Common myeloid progenitor, CD34-positive (primary cell): ENCODE measurements at regions not wholly inside any gene's neighbourhood (a gene's known extent, or its start where the extent isn't known, plus 50 kb on each side); places are given as distances from the start of the nearest gene placed in this dataset.

Source experiments
- CTCF ChIA-PET: fragments of 350-600 bp; sonication (Branson Sonifier 250); formaldehyde crosslinking; loops from one replicate; lab custom pipeline; 2021; ENCODE audit warnings: antibody characterized with exemption; lab: Charles Lee
- POLR2A ChIA-PET: fragments of 350-600 bp; sonication (Branson Sonifier 250); formaldehyde crosslinking; loops from one replicate; lab custom pipeline; 2021; ENCODE audit warnings: antibody characterized with exemption; lab: Charles Lee
- DNase-seq, 3 donors: peaks; one replicate each; pipeline versions ENCODE4 v3.0.0 to v3.0.0-alpha.2; 2013
- H3K27ac ChIP-seq, 2 experiments: 1 replicate in 1 of 2; 2 replicates in 1 of 2; pipeline ENCODE4 v1.7.0; 2013; ENCODE audit warnings: inconsistent platforms in 2 of 2, low read length in 2 of 2, mild to moderate bottlenecking in 2 of 2, low read depth in 1 of 2, moderate library complexity in 1 of 2; ENCODE audit not compliant: severe bottlenecking in 2 of 2, insufficient read depth in 1 of 2, poor library complexity in 1 of 2
- H3K27me3 ChIP-seq, 5 experiments: replicated peaks in 2 of 5; 1 replicate in 3 of 5; 2 replicates in 2 of 5; pipeline versions ENCODE4 v1.6.1 to v1.7.0; 2013; ENCODE audit warnings: low read length in 4 of 5, mild to moderate bottlenecking in 2 of 5, moderate library complexity in 2 of 5, inconsistent platforms in 1 of 5; ENCODE audit not compliant: insufficient read depth in 5 of 5, control insufficient read depth in 4 of 5
- H3K36me3 ChIP-seq, 4 experiments: 1 replicate in 2 of 4; 2 replicates in 2 of 4; pipeline versions ENCODE4 v1.6.1 to v1.7.0; 2013; ENCODE audit warnings: low read length in 3 of 4, control low read depth in 1 of 4, mild to moderate bottlenecking in 1 of 4; ENCODE audit not compliant: control insufficient read depth in 4 of 4, insufficient read depth in 4 of 4
- H3K4me1 ChIP-seq, 4 experiments: 1 replicate in 3 of 4; 2 replicates in 1 of 4; pipeline versions ENCODE4 v1.6.1 to v1.7.1; 2013; ENCODE audit warnings: low read length in 3 of 4, mild to moderate bottlenecking in 3 of 4, control low read depth in 1 of 4, inconsistent platforms in 1 of 4, moderate library complexity in 1 of 4; ENCODE audit not compliant: control insufficient read depth in 4 of 4, insufficient read depth in 4 of 4; ENCODE audit errors: control extremely low read depth in 1 of 4
- H3K4me3 ChIP-seq, 7 experiments: 1 replicate in 4 of 7; 2 replicates in 3 of 7; pipeline versions ENCODE4 v1.5.1 to v1.7.0; 2013; ENCODE audit warnings: mild to moderate bottlenecking in 7 of 7, low read length in 6 of 7, moderate library complexity in 6 of 7, inconsistent platforms in 2 of 7, low read depth in 2 of 7, control low read depth in 1 of 7; ENCODE audit not compliant: insufficient read depth in 4 of 7, control insufficient read depth in 1 of 7; ENCODE audit errors: extremely low read depth in 1 of 7
- H3K9me3 ChIP-seq, 5 experiments: 1 replicate in 4 of 5; 2 replicates in 1 of 5; pipeline versions ENCODE4 v1.6.1 to v1.7.1; 2013; ENCODE audit warnings: low read length in 4 of 5, mild to moderate bottlenecking in 2 of 5, inconsistent platforms in 1 of 5, low read depth in 1 of 5, moderate library complexity in 1 of 5; ENCODE audit not compliant: control insufficient read depth in 4 of 5, insufficient read depth in 2 of 5; ENCODE audit errors: control extremely low read depth in 1 of 5
- WGBS: methylation state at CpG from one replicate; pipeline ENCODE4 v1.1.5; 2013; ENCODE audit not compliant: insufficient coverage; 5-methylcytosine and 5-hydroxymethylcytosine counted together

DNA sequence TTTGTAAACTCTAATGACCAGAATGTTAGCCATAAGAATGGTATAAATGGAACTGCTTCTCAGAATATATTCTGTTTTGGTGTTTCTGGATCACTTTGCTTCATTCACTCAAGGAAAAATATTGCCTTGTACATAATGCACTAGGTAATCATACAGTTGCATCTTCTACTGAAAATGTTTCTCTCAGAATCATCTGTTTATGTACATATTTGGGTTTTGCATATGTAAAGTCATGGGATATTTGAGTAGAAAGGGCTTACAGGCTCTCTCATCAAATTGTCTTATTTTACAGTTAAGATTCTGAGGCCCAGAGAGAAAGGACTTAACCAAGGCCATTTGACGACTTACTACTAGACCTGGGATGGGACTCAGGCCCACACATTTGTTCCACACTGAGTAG lies 97.8 kb upstream of the PALM2AKAP2 start:
- Histone ChIP-seq H3K36me3 (no peaks in the 10 kb centered on the region), H3K4me3 (no peak overlapping the region), H3K27ac (no peak overlapping the region), H3K9me3 (peaks cover 0 to 10% (median 0%) of the 10 kb centered on the region in 5 experiments), H3K27me3 (peaks cover 0 to 11% (median 3%) of the 10 kb centered on the region in 5 experiments), H3K4me1 (no peaks in the 10 kb centered on the region)
- CTCF ChIA-PET: no interaction called here
- POLR2A ChIA-PET: no interaction called here
- no peak for DNase-seq
- WGBS: 100% methylated on average over 1 of the region's 1 CpG

DNA sequence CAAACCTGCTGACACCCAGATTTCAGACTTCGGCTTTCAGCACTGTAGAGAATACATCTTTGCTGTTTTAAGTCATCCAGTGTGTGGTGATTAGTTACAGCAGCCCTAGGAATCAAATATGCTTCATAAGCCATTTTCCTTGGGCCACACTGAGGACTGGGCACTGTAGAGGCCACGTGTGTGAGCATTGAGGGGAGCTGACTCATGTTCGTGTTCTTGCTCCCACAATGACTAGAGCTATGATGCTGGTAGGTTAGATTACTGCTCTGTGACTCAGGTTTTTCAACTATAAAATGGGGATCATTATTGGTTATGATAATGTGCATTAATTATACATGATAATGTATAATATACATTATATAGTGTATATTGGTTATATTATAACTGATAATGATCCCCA lies 96.5 kb upstream of the PALM2AKAP2 start:
- CTCF ChIA-PET: no interaction called here
- WGBS: no CpG with 5 or more reads among the region's 3 CpGs
- no peaks in the 10 kb centered on the region for H3K36me3 ChIP-seq
- DNase-seq: no peak
- peaks cover 0 to 8% (median 0%) of the 10 kb centered on the region in 5 experiments for H3K27me3 ChIP-seq
- no peak overlapping the region for H3K27ac ChIP-seq
- no peaks in the 10 kb centered on the region for H3K4me1 ChIP-seq
- H3K4me3 ChIP-seq: no peak overlapping the region
- POLR2A ChIA-PET: no interaction called here
- H3K9me3 ChIP-seq: peaks cover 0 to 10% (median 0%) of the 10 kb centered on the region in 5 experiments

DNA sequence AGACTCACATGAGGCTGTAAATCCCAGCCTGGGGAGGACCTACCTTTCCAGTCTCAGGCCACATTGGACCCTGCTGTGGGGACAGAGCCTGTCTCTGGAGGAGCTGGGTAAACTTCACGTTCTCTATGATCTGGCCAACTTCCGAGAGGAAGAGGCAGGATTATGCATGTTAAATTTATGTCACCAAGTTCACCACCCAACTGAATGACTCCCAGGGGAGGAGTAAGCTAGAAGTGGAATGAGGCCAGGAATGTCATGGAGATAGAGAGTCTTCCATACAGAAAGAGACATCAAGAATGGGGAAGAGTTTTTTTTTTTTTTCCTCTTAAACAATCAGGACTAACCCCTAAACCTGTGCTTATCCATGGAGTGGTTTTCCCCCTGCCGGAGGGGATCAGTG lies 90.3 kb upstream of the PALM2AKAP2 start:
- POLR2A ChIA-PET: no interaction called here
- WGBS: no CpG with 5 or more reads among the region's 3 CpGs

DNA sequence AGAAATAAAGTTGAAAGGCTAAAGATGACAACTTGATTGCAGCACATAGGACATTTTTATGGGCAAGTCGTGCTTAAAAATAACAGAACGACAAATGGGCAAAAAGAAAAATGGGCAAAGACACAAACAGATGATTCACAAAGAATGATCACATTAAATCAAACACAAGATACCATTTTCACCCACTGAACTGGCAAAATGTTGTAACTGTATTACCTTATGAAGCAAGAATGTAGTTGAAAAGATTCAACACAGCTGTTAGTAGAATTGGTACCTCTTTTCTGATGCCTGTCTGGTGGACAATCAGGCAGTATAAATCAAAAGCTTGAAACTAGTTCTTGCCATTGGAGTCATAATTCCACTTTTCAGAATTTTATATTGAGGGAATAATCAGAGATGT lies 81.0 kb upstream of the PALM2AKAP2 start:
- ChIA-PET POLR2A (no interaction called here), CTCF (no interaction called here)
- no peaks in the 10 kb centered on the region for H3K9me3 ChIP-seq
- H3K36me3 ChIP-seq: no peaks in the 10 kb centered on the region
- peaks cover 0 to 14% (median 3%) of the 10 kb centered on the region in 5 experiments for H3K27me3 ChIP-seq
- no CpG with 5 or more reads among the region's 2 CpGs for WGBS
- H3K27ac ChIP-seq: no peak overlapping the region
- H3K4me1 ChIP-seq: no peaks in the 10 kb centered on the region
- no peak for DNase-seq
- H3K4me3 ChIP-seq: no peak overlapping the region

More for the DNA sequence above, 90.3 kb upstream of the PALM2AKAP2 start:
- no peak for DNase-seq
- no peak overlapping the region for H3K27ac ChIP-seq
- no peak overlapping the region for H3K4me3 ChIP-seq
- H3K9me3 ChIP-seq: peaks cover 0 to 10% (median 0%) of the 10 kb centered on the region in 5 experiments
- no peaks in the 10 kb centered on the region for H3K4me1 ChIP-seq
- peaks cover 0 to 5% (median 0%) of the 10 kb centered on the region in 5 experiments for H3K27me3 ChIP-seq
- CTCF ChIA-PET: no interaction called here
- H3K36me3 ChIP-seq: no peaks in the 10 kb centered on the region

DNA sequence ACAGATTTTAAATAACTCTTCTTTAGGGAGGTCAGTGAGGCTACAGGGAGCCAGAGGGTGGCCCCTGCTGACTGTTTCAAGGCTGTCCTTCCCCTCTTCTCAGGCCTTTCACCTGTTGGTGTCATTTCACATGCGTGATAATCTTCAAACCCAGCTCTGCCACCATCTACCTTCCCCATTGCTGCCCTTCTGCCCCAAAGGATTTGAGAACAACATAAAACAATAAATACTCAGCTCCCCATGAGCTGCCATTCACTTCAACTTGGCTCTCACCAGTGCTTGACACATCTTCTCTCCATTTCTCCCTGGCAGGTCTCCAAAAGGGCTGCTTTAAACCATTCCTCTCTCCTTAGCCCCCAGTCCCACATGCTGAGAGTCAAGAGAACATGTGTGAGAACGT lies 75.5 kb upstream of the PALM2AKAP2 start:
- WGBS: 66% methylated on average over 2 of the region's 2 CpGs
- Histone ChIP-seq H3K27me3 (peaks cover 0 to 31% (median 16%) of the 10 kb centered on the region in 5 experiments), H3K27ac (no peak overlapping the region), H3K4me1 (no peaks in the 10 kb centered on the region), H3K4me3 (no peak overlapping the region), H3K9me3 (no peaks in the 10 kb centered on the region), H3K36me3 (no peaks in the 10 kb centered on the region)
- no peak for DNase-seq
- ChIA-PET CTCF (no interaction called here), POLR2A (no interaction called here)

DNA sequence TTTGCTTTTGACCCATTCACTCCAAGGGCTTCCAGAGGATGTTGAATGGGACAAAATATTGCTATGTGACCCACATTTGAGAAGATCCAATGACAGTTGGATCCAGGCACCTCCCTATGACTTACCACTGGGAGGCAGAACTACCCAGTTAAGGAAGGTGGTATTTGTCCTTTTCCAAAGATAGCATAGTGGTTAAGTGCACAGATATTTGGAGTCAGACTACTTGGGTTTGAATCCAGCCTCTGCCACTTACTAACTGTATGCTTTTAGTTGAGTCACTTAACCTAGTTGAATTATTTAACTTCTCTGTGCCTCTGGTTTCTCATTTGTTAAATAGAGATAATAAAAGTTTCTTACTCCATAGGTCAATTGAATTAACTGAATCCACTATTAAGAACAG lies 74.5 kb upstream of the PALM2AKAP2 start:
- no peak for DNase-seq
- no peak overlapping the region for H3K4me3 ChIP-seq
- H3K27me3 ChIP-seq: peaks cover 0 to 32% (median 16%) of the 10 kb centered on the region in 5 experiments
- H3K27ac ChIP-seq: no peak overlapping the region
- H3K9me3 ChIP-seq: no peaks in the 10 kb centered on the region
- ChIA-PET POLR2A (no interaction called here), CTCF (no interaction called here)
- no peaks in the 10 kb centered on the region for H3K4me1 ChIP-seq
- H3K36me3 ChIP-seq: no peaks in the 10 kb centered on the region

DNA sequence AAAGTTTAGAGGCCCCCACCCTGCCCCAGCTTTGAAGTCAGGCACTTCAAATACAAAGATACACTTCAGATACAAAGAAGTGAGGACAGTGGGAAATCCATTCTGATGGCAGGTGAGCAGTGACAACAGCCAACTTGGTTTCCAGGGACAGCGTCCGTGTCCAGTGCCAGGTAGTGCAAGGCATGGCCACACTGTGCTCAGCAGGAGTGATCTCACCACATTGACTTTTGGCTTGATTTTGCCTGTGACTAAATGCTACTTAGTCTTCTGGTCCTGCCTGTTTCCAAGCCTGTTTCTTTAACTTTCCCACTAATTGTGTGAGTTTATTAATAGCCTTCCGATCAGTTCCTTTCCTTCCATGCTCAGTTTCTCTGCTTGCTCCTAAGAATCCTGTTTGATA lies 72.6 kb upstream of the PALM2AKAP2 start:
- Histone ChIP-seq H3K9me3 (no peaks in the 10 kb centered on the region), H3K4me1 (no peaks in the 10 kb centered on the region), H3K27me3 (peaks cover 0 to 41% (median 16%) of the 10 kb centered on the region in 5 experiments), H3K4me3 (no peak overlapping the region), H3K27ac (no peak overlapping the region), H3K36me3 (no peaks in the 10 kb centered on the region)
- 100% methylated on average over 1 of the region's 3 CpGs for WGBS
- ChIA-PET POLR2A (no interaction called here), CTCF (no interaction called here)
- no peak for DNase-seq
